MCF 10A (cell line): ENCODE measurements at regions not wholly inside any gene's neighbourhood (a gene's known extent, or its start where the extent isn't known, plus 50 kb on each side); places are given as distances from the start of the nearest gene placed in this dataset.

Experiments
- BruUV-seq: library from RNA; stranded (reverse); fragments of 400-500 nt; replicated peaks from 2 replicates; lab custom pipeline; 2021; lab: Mats Ljungman, UMichigan
- CTCF ChIA-PET: fragments of 300-600 bp; sonication (Branson Sonifier 250); formaldehyde crosslinking; extraction: SDS; loops from one replicate; lab custom pipeline; 2021; ENCODE audit warnings: antibody characterized with exemption, inconsistent platforms; lab: Yijun Ruan, JAX
- POLR2A ChIA-PET: fragments of 300-600, 350-650 bp; sonication (Branson Sonifier 250); formaldehyde crosslinking; extraction: SDS; loops from one replicate; lab custom pipeline; 2020; ENCODE audit warnings: antibody characterized with exemption, inconsistent platforms; lab: Yijun Ruan, JAX
- DNase-seq: peaks from one replicate; pipeline ENCODE4 v3.0.0-alpha.2; 2018; ENCODE audit not compliant: unreplicated experiment
- H3K27ac Mint-ChIP-seq: one replicate; pipeline ENCODE4 v1.8.0; 2022; ENCODE audit warnings: mild to moderate bottlenecking, low read depth, mixed read lengths; ENCODE audit not compliant: unreplicated experiment
- H3K27me3 Mint-ChIP-seq: one replicate; pipeline ENCODE4 v1.8.0; 2022; ENCODE audit warnings: mixed read lengths; ENCODE audit not compliant: insufficient read depth, unreplicated experiment
- H3K36me3 Mint-ChIP-seq: one replicate; pipeline ENCODE4 v1.8.0; 2022; ENCODE audit warnings: mild to moderate bottlenecking, moderate library complexity, mixed read lengths; ENCODE audit not compliant: insufficient read depth, unreplicated experiment
- H3K4me1 Mint-ChIP-seq: one replicate; pipeline ENCODE4 v1.8.0; 2022; ENCODE audit warnings: mixed read lengths; ENCODE audit not compliant: insufficient read depth, unreplicated experiment
- H3K4me3 Mint-ChIP-seq: one replicate; pipeline ENCODE4 v1.8.0; 2022; ENCODE audit warnings: mild to moderate bottlenecking, moderate library complexity, mixed read lengths; ENCODE audit not compliant: unreplicated experiment
- H3K9me3 Mint-ChIP-seq: one replicate; pipeline ENCODE4 v1.8.0; 2022; ENCODE audit warnings: mixed read lengths; ENCODE audit not compliant: unreplicated experiment
- intact Hi-C: fragments of 100-400 bp; cut with micrococcal nuclease; formaldehyde crosslinking; loops from 2 replicates; pipeline ENCODE4 v1.14.1; 2022
- TF ChIP-seq, protein P1 (sequence below): fragments of 200-600 bp; IDR thresholded peaks from one replicate; pipeline ENCODE4 v1.8.0; 2022; ENCODE audit warnings: antibody characterized with exemption, mild to moderate bottlenecking; ENCODE audit not compliant: unreplicated experiment

DNA sequence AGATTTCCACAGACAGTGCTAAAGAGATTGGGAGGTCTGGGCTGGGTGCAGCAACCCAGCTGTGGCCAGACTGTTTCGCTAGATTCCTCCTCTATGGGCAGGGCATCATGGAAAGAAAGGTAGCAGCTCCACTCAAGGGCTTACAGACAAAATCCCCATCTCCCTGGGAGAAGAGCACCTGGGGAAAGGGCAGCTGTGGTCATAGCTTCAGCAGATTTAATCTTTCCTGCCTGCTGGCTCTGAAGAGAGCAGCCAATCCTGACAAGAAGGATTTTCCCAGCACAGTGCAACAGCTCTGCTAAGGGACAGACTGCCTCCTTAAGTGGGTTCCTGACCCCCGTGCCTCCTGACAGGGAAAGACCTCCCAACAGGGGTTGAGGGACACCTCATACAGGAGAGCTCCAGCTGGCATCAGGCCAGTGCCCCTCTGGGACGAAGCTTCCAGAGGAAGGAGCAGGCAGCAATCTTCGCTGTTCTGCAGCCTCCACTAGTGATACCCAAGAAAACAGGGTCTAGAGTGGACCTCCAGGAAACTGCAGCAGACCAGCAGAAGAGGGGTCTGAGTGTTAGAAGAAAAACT is 1379.3 kb upstream of the ACO1 start:
- DNase-seq: no peak
- Mint-ChIP-seq H3K4me3 (no peak overlapping the region), H3K36me3 (no peaks in the 10 kb centered on the region), H3K27me3 (peaks cover 21% of the 10 kb centered on the region), H3K27ac (no peak overlapping the region), H3K9me3 (peaks cover 17% of the 10 kb centered on the region), H3K4me1 (no peaks in the 10 kb centered on the region)
- TF ChIP-seq, protein P1, sequence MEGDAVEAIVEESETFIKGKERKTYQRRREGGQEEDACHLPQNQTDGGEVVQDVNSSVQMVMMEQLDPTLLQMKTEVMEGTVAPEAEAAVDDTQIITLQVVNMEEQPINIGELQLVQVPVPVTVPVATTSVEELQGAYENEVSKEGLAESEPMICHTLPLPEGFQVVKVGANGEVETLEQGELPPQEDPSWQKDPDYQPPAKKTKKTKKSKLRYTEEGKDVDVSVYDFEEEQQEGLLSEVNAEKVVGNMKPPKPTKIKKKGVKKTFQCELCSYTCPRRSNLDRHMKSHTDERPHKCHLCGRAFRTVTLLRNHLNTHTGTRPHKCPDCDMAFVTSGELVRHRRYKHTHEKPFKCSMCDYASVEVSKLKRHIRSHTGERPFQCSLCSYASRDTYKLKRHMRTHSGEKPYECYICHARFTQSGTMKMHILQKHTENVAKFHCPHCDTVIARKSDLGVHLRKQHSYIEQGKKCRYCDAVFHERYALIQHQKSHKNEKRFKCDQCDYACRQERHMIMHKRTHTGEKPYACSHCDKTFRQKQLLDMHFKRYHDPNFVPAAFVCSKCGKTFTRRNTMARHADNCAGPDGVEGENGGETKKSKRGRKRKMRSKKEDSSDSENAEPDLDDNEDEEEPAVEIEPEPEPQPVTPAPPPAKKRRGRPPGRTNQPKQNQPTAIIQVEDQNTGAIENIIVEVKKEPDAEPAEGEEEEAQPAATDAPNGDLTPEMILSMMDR: no peak
- no TSS peak for BruUV-seq
- POLR2A ChIA-PET: interaction anchor here (0.6 kb wide), 1 partner anchor 1275 kb away, joined by 3 read pairs; no protein-coding TSS in a partner anchor
- CTCF ChIA-PET: interaction anchor here (0.9 kb wide), 1 partner anchor 8 kb away, joined by 3 read pairs; no protein-coding TSS in a partner anchor
- intact Hi-C loops: no loop called here

GRCh38 chr9:31013371-31013770 is 1371.1 kb upstream of the ACO1 start:
- Mint-ChIP-seq H3K36me3 (no peaks in the 10 kb centered on the region), H3K27ac (no peak overlapping the region), H3K9me3 (no peaks in the 10 kb centered on the region), H3K27me3 (peaks cover 40% of the 10 kb centered on the region), H3K4me1 (no peaks in the 10 kb centered on the region), H3K4me3 (no peak overlapping the region)
- no peak for DNase-seq
- intact Hi-C loops: no loop called here
- ChIA-PET POLR2A (no interaction called here), CTCF (interaction anchor here (0.7 to 1.0 kb wide), 2 partner anchors 8 to 1056 kb away, joined by 3 read pairs; no protein-coding TSS in a partner anchor)
- no TSS peak for BruUV-seq
- TF ChIP-seq, protein P1: no peak

DNA sequence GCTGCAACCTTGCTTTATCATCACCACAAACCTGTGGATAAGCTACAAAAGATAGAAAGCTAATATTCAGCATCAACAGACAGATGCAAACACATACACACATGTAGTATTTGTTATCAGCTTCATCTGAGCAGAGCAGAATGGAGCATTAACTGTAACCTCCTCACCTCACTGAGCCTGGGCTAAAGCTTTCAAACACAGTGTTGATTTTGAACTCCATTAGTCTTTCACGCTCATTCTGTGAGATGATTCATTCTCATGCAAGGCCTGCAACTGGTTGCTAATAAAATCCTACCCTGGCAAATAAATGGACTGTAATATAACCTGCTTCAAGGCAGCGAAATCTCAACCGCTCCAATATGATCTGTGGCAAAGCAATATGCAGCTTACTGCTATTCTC is 1360.6 kb upstream of the ACO1 start:
- no peaks in the 10 kb centered on the region for H3K4me1 Mint-ChIP-seq
- no peak overlapping the region for H3K27ac Mint-ChIP-seq
- H3K27me3 Mint-ChIP-seq: peaks cover 50% of the 10 kb centered on the region
- ChIA-PET POLR2A (interaction anchor here (1.4 kb wide), 1 partner anchor 10 kb away, joined by 4 read pairs; no protein-coding TSS in a partner anchor), CTCF (interaction anchor here (0.7 to 1.2 kb wide), 3 partner anchors 13 to 200 kb away, joined by 3 read pairs; no protein-coding TSS in a partner anchor)
- TF ChIP-seq, protein P1: no peak
- DNase-seq: no peak
- intact Hi-C loops: no loop called here
- BruUV-seq: no TSS peak
- no peaks in the 10 kb centered on the region for H3K9me3 Mint-ChIP-seq
- H3K4me3 Mint-ChIP-seq: no peak overlapping the region
- no peaks in the 10 kb centered on the region for H3K36me3 Mint-ChIP-seq

DNA sequence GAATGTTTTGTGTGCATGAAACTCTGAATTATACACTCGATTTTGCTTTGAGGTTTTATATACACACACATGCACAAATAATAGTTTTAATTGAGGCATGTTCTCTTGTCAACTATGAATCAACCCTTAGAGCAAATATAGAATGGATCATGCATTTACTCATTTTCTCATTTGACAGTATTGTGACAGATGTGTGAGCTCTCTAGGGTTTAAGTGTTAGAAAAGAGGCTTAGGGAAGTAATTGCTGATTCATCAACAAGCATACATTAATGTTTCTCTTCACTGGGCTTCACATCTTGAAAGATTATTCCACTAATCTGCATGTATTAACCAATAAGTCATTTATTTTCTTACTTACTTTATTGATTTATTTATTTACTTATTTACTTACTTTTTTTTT is 1356.8 kb upstream of the ACO1 start:
- Mint-ChIP-seq H3K36me3 (no peaks in the 10 kb centered on the region), H3K27ac (no peak overlapping the region)

More for the DNA sequence above, 1356.8 kb upstream of the ACO1 start:
- BruUV-seq: no TSS peak
- no peak for DNase-seq
- Mint-ChIP-seq H3K4me3 (no peak overlapping the region), H3K9me3 (no peaks in the 10 kb centered on the region), H3K4me1 (peaks cover 5% of the 10 kb centered on the region), H3K27me3 (peaks cover 12% of the 10 kb centered on the region)
- CTCF ChIA-PET: no interaction called here
- TF ChIP-seq, protein P1: no peak
- POLR2A ChIA-PET: no interaction called here
- intact Hi-C loops: no loop called here
